ENCODE measurements at regions not wholly inside any gene's neighbourhood (a gene's known extent, or its start where the extent isn't known, plus 50 kb on each side); places are given as distances from the start of the nearest gene placed in this dataset.
"Not testable (repeated sequence)": the region's sequence is repeated elsewhere in the genome, so short reads cannot be mapped to it uniquely, and the experiment has no call there.

- H3K4me2 ChIP-seq (ENCODE audit: control insufficient read depth, extremely low read depth, insufficient read depth, low read depth, low read length), result no peak overlapping the region
- no peaks in the 10 kb centered on the region for H4K20me1 ChIP-seq (ENCODE audit: control insufficient read depth, extremely low read depth, insufficient read depth, low read length)
- H3K79me2 ChIP-seq (ENCODE audit: control insufficient read depth, insufficient read depth, low read length), result no peaks in the 10 kb centered on the region
- H3K36me3 ChIP-seq (ENCODE audit: control insufficient read depth in 2 of 2, extremely low read depth in 1 of 2, insufficient read depth in 2 of 2, low read length in 2 of 2), result no peaks in the 10 kb centered on the region
- H3K9me1 ChIP-seq (ENCODE audit: control insufficient read depth, extremely low read depth, insufficient read depth, low read length), result no peaks in the 10 kb centered on the region
- no peak overlapping the region for H2AFZ ChIP-seq (ENCODE audit: control insufficient read depth, low read length)
- no peak overlapping the region for H3K27ac ChIP-seq (ENCODE audit: control insufficient read depth, insufficient read depth, low read length)
- no peak for TF ChIP-seq CTCF (optimal IDR thresholded peaks at IDR 0.05 in 1 of 3, IDR thresholded peaks at IDR 0.05 in 1 of 3, conservative IDR thresholded peaks at IDR 0.05 in 1 of 3; ENCODE audit: extremely low read depth in 1 of 3, insufficient read depth in 2 of 3, low read length in 3 of 3)
- TF ChIP-seq EZH2 (IDR thresholded peaks at IDR 0.05; ENCODE audit: low read length), result no peak
- H3K27me3 ChIP-seq (ENCODE audit: control insufficient read depth, extremely low read depth, insufficient read depth, low read length), result no peaks in the 10 kb centered on the region
- dilution Hi-C loops (cut with MboI; ENCODE audit: extremely low pct_ligation_motif_present, low sequenced_read_pairs), result no loop called here
- DNase-seq (ENCODE audit: low read depth, low spot score), result no peak
- no peaks in the 10 kb centered on the region for H3K4me1 ChIP-seq (ENCODE audit: control insufficient read depth, extremely low read depth, insufficient read depth, low read length)
- FAIRE-seq, result no peak
- H3K4me3 ChIP-seq (ENCODE audit: control insufficient read depth in 2 of 3, extremely low read depth in 1 of 3, insufficient read depth in 2 of 3, low read depth in 1 of 3, low read length in 3 of 3), result no peak overlapping the region
- H3K9ac ChIP-seq (ENCODE audit: control insufficient read depth, extremely low read depth, insufficient read depth, low read length), result no peak overlapping the region
- no peaks in the 10 kb centered on the region for H3K9me3 ChIP-seq (ENCODE audit: control insufficient read depth, low read depth, low read length)
These were observed 599.5 kb upstream of the ZFP42 start for GRCh38 chr4:187396106-187396505.

GRCh38 chr4:187408447-187408846 lies 587.1 kb upstream of the ZFP42 start:
- H3K4me1 ChIP-seq (ENCODE audit: control insufficient read depth, extremely low read depth, insufficient read depth, low read length); H2AFZ ChIP-seq (ENCODE audit: control insufficient read depth, low read length); H3K27me3 ChIP-seq (ENCODE audit: control insufficient read depth, extremely low read depth, insufficient read depth, low read length); H3K36me3 ChIP-seq (ENCODE audit: control insufficient read depth in 2 of 2, extremely low read depth in 1 of 2, insufficient read depth in 2 of 2, low read length in 2 of 2); H3K9ac ChIP-seq (ENCODE audit: control insufficient read depth, extremely low read depth, insufficient read depth, low read length); FAIRE-seq; H3K79me2 ChIP-seq (ENCODE audit: control insufficient read depth, insufficient read depth, low read length); H3K4me2 ChIP-seq (ENCODE audit: control insufficient read depth, extremely low read depth, insufficient read depth, low read depth, low read length); H3K27ac ChIP-seq (ENCODE audit: control insufficient read depth, insufficient read depth, low read length); dilution Hi-C loops (cut with MboI; ENCODE audit: extremely low pct_ligation_motif_present, low sequenced_read_pairs); DNase-seq (ENCODE audit: low read depth, low spot score); H3K4me3 ChIP-seq (ENCODE audit: control insufficient read depth in 2 of 3, extremely low read depth in 1 of 3, insufficient read depth in 2 of 3, low read depth in 1 of 3, low read length in 3 of 3); H3K9me3 ChIP-seq (ENCODE audit: control insufficient read depth, low read depth, low read length); H4K20me1 ChIP-seq (ENCODE audit: control insufficient read depth, extremely low read depth, insufficient read depth, low read length); H3K9me1 ChIP-seq (ENCODE audit: control insufficient read depth, extremely low read depth, insufficient read depth, low read length): not testable (repeated sequence)

- dilution Hi-C loops (cut with MboI; ENCODE audit: extremely low pct_ligation_motif_present, low sequenced_read_pairs), result no loop called here
- Histone ChIP-seq H3K79me2 (ENCODE audit: control insufficient read depth, insufficient read depth, low read length) (no peaks in the 10 kb centered on the region), H3K9ac (ENCODE audit: control insufficient read depth, extremely low read depth, insufficient read depth, low read length) (no peak overlapping the region), H3K4me1 (ENCODE audit: control insufficient read depth, extremely low read depth, insufficient read depth, low read length) (no peaks in the 10 kb centered on the region), H2AFZ (ENCODE audit: control insufficient read depth, low read length) (no peak overlapping the region), H3K9me3 (ENCODE audit: control insufficient read depth, low read depth, low read length) (no peaks in the 10 kb centered on the region), H4K20me1 (ENCODE audit: control insufficient read depth, extremely low read depth, insufficient read depth, low read length) (no peaks in the 10 kb centered on the region), H3K9me1 (ENCODE audit: control insufficient read depth, extremely low read depth, insufficient read depth, low read length) (no peaks in the 10 kb centered on the region), H3K4me2 (ENCODE audit: control insufficient read depth, extremely low read depth, insufficient read depth, low read depth, low read length) (no peak overlapping the region), H3K27me3 (ENCODE audit: control insufficient read depth, extremely low read depth, insufficient read depth, low read length) (no peaks in the 10 kb centered on the region), H3K4me3 (ENCODE audit: control insufficient read depth in 2 of 3, extremely low read depth in 1 of 3, insufficient read depth in 2 of 3, low read depth in 1 of 3, low read length in 3 of 3) (no peak overlapping the region), H3K36me3 (ENCODE audit: control insufficient read depth in 2 of 2, extremely low read depth in 1 of 2, insufficient read depth in 2 of 2, low read length in 2 of 2) (no peaks in the 10 kb centered on the region), H3K27ac (ENCODE audit: control insufficient read depth, insufficient read depth, low read length) (no peak overlapping the region)
- no peak for DNase-seq (ENCODE audit: low read depth, low spot score)
- no peak for FAIRE-seq
- TF ChIP-seq CTCF (optimal IDR thresholded peaks at IDR 0.05 in 1 of 3, IDR thresholded peaks at IDR 0.05 in 1 of 3, conservative IDR thresholded peaks at IDR 0.05 in 1 of 3; ENCODE audit: extremely low read depth in 1 of 3, insufficient read depth in 2 of 3, low read length in 3 of 3), result no peak
- TF ChIP-seq EZH2 (IDR thresholded peaks at IDR 0.05; ENCODE audit: low read length), result no peak
These were observed 581.8 kb upstream of the ZFP42 start for GRCh38 chr4:187413564-187414358.
